IMR-90 (cell line): ENCODE measurements at regions not wholly inside any gene's neighbourhood (a gene's known extent, or its start where the extent isn't known, plus 50 kb on each side); places are given as distances from the start of the nearest gene placed in this dataset.

Experiments used
- BHLHE40 ChIP-seq: fragments of 150-350 bp; IDR thresholded peaks from 2 replicates; pipeline ENCODE4 v1.6.1; 2016; ENCODE audit warnings: mild to moderate bottlenecking, low read depth, low read length
- CEBPB ChIP-seq: IDR thresholded peaks from 2 replicates; pipeline ENCODE4 v1.6.1; 2012; ENCODE audit warnings: low read depth, low read length, improper control_type of control experiment
- CTCF ChIP-seq: conservative IDR thresholded peaks from 2 replicates; pipeline ENCODE4 v1.5.1; 2012; ENCODE audit warnings: mild to moderate bottlenecking, low read depth, low read length, improper control_type of control experiment
- FOS ChIP-seq: fragments of 150-350 bp; IDR thresholded peaks from 2 replicates; pipeline ENCODE4 v1.6.1; 2016; ENCODE audit warnings: low read depth, low read length
- MAZ ChIP-seq: IDR thresholded peaks from 2 replicates; pipeline ENCODE4 v1.6.1; 2012; ENCODE audit warnings: low read depth, mild to moderate bottlenecking, low read length, improper control_type of control experiment, moderate library complexity, borderline replicate concordance
- MXI1 ChIP-seq: IDR thresholded peaks from 2 replicates; pipeline ENCODE4 v1.6.1; 2012; ENCODE audit warnings: low read depth, mild to moderate bottlenecking, low read length, moderate library complexity, borderline replicate concordance
- POLR2A ChIP-seq: IDR thresholded peaks from 2 replicates; pipeline ENCODE4 v1.6.1; 2012; ENCODE audit warnings: mild to moderate bottlenecking, low read depth, low read length
- RAD21 ChIP-seq: IDR thresholded peaks from 2 replicates; pipeline ENCODE4 v1.6.1; 2012; ENCODE audit warnings: low read length, improper control_type of control experiment
- RCOR1 ChIP-seq: IDR thresholded peaks from 2 replicates; pipeline ENCODE4 v1.6.1; 2012; ENCODE audit warnings: mild to moderate bottlenecking, low read length, improper control_type of control experiment; ENCODE audit not compliant: insufficient replicate concordance
- USF2 ChIP-seq: fragments of 150-350 bp; IDR thresholded peaks from 2 replicates; pipeline ENCODE4 v1.6.1; 2017; ENCODE audit warnings: mild to moderate bottlenecking, antibody characterized with exemption, low read length, low read depth

GRCh38 chr5:108567429-108567828 lies 180.3 kb upstream of the FER start:
- no peak for TF ChIP-seq MXI1
- TF ChIP-seq CTCF: no peak
- no peak for TF ChIP-seq USF2
- TF ChIP-seq MAZ: no peak
- no peak for TF ChIP-seq BHLHE40
- TF ChIP-seq RCOR1: no peak
- TF ChIP-seq CEBPB: no peak
- no peak for TF ChIP-seq POLR2A
- no peak for TF ChIP-seq RAD21
- TF ChIP-seq FOS: no peak
